SK-N-SH (cell line): ENCODE measurements at regions not wholly inside any gene's neighbourhood (a gene's known extent, or its start where the extent isn't known, plus 50 kb on each side); places are given as distances from the start of the nearest gene placed in this dataset.

Source experiments
- CTCF ChIA-PET: fragments of 300-600, 350-600 bp; formaldehyde crosslinking; extraction: SDS; loops from one replicate; lab custom pipeline; 2021; lab: Yijun Ruan, JAX
- POLR2A ChIA-PET: fragments of 350-600 bp; sonication (Branson Sonifier 250); formaldehyde crosslinking; extraction: SDS; loops from one replicate; lab custom pipeline; 2020; ENCODE audit warnings: antibody characterized with exemption, inconsistent platforms; lab: Yijun Ruan, JAX
- DNase-seq: peaks from one replicate; pipeline ENCODE4 v3.0.0; 2012
- H2AFZ ChIP-seq: fragments of 200-600 bp; sonication (generic); 2 replicates; pipeline ENCODE4 v1.8.1; 2016; ENCODE audit warnings: antibody characterized with exemption, mild to moderate bottlenecking, low read depth
- H3F3A ChIP-seq: fragments of 200-600 bp; sonication (generic); replicated peaks from 2 replicates; pipeline ENCODE3; 2016; ENCODE audit warnings: antibody characterized with exemption, mild to moderate bottlenecking; ENCODE audit not compliant: insufficient read depth
- H3K27ac ChIP-seq, 2 experiments: fragments of 200-500 bp in 1 of 2; fragments of 200-600 bp in 1 of 2; sonication (Bioruptor generic) in 1 of 2; sonication (generic), shearing (Covaris generic) in 1 of 2; 2 replicates each; pipeline versions ENCODE4 v1.5.1 to v1.6.1; 2014 to 2016; ENCODE audit warnings: low read depth in 2 of 2, inconsistent platforms in 1 of 2, low read length in 1 of 2, mild to moderate bottlenecking in 1 of 2, mixed read lengths in 1 of 2
- H3K27me3 ChIP-seq: fragments of 200-600 bp; sonication (generic), shearing (Covaris generic); 2 replicates; pipeline ENCODE4 v1.6.1; 2016; ENCODE audit warnings: mixed run types; ENCODE audit not compliant: insufficient read depth
- H3K36me3 ChIP-seq, 2 experiments: fragments of 200-500 bp in 1 of 2; fragments of 200-600 bp in 1 of 2; sonication (Bioruptor generic) in 1 of 2; sonication (generic) in 1 of 2; replicated peaks in 1 of 2; 2 replicates each; pipeline versions ENCODE3 to v1.5.1; 2014 to 2016; ENCODE audit warnings: low read length in 1 of 2, mild to moderate bottlenecking in 1 of 2; ENCODE audit not compliant: insufficient read depth in 2 of 2, control insufficient read depth in 1 of 2
- H3K4me1 ChIP-seq, 2 experiments: fragments of 200-500 bp in 1 of 2; fragments of 200-600 bp in 1 of 2; sonication (Bioruptor generic) in 1 of 2; sonication (generic), shearing (Covaris generic) in 1 of 2; 2 replicates each; pipeline versions ENCODE4 v1.5.1 to v1.6.1; 2014 to 2016; ENCODE audit warnings: low read depth in 1 of 2, low read length in 1 of 2, mixed run types in 1 of 2; ENCODE audit not compliant: insufficient read depth in 2 of 2, control insufficient read depth in 1 of 2
- H3K4me2 ChIP-seq: fragments of 200-600 bp; sonication (generic), shearing (Covaris generic); 2 replicates; pipeline ENCODE4 v1.6.1; 2017; ENCODE audit warnings: mixed run types
- H3K4me3 ChIP-seq, 2 experiments: fragments of 200-500 bp in 1 of 2; fragments of 200-600 bp in 1 of 2; sonication (Bioruptor generic) in 1 of 2; sonication (generic), shearing (Covaris generic) in 1 of 2; 2 replicates each; pipeline versions ENCODE4 v1.5.1 to v1.8.1; 2014 to 2016; ENCODE audit warnings: low read depth in 2 of 2, inconsistent platforms in 1 of 2, low read length in 1 of 2, mild to moderate bottlenecking in 1 of 2, mixed read lengths in 1 of 2, moderate library complexity in 1 of 2
- H3K79me2 ChIP-seq: fragments of 200-600 bp; sonication (generic); 2 replicates; pipeline ENCODE4 v1.8.1; 2017; ENCODE audit warnings: mild to moderate bottlenecking; ENCODE audit not compliant: insufficient read depth
- H3K9ac ChIP-seq: fragments of 200-600 bp; sonication (generic); 2 replicates; pipeline ENCODE4 v1.6.1; 2017; ENCODE audit warnings: mixed run types
- H3K9me2 ChIP-seq: fragments of 200-600 bp; sonication (generic); 2 replicates; pipeline ENCODE4 v1.6.1; 2017; ENCODE audit warnings: mixed run types
- H3K9me3 ChIP-seq: fragments of 200-600 bp; sonication (generic); 2 replicates; pipeline ENCODE4 v1.6.1; 2017; ENCODE audit warnings: mixed run types, mild to moderate bottlenecking, moderate library complexity
- H4K20me1 ChIP-seq: fragments of 200-600 bp; sonication (generic); 2 replicates; pipeline ENCODE4 v1.6.1; 2017; ENCODE audit warnings: mild to moderate bottlenecking, mixed run types; ENCODE audit not compliant: insufficient read depth
- CHD2 ChIP-seq: fragments of 150-350 bp; IDR thresholded peaks from 2 replicates; pipeline ENCODE4 v1.6.1; 2018; ENCODE audit warnings: low read length; ENCODE audit not compliant: partially characterized antibody
- CTCF ChIP-seq: fragments of 200-600 bp; sonication (generic); IDR thresholded peaks from 2 replicates; pipeline ENCODE4 v1.6.1; 2017; ENCODE audit warnings: antibody characterized with exemption, mild to moderate bottlenecking, moderate library complexity
- ELF1 ChIP-seq: IDR thresholded peaks from 2 replicates; pipeline ENCODE4 v1.4.0; 2012
- EP300 ChIP-seq, 2 experiments: IDR thresholded peaks; 2 replicates each; pipeline versions ENCODE4 v1.4.0 to v1.6.1; 2012; ENCODE audit warnings: borderline replicate concordance in 1 of 2, low read depth in 1 of 2, low read length in 1 of 2
- FOSL2 ChIP-seq: IDR thresholded peaks from 2 replicates; pipeline ENCODE4 v1.4.0; 2012; ENCODE audit warnings: low read depth, mild to moderate bottlenecking, moderate library complexity, borderline replicate concordance
- FOXM1 ChIP-seq: IDR thresholded peaks from 2 replicates; pipeline ENCODE4 v1.4.0; 2012; ENCODE audit warnings: low read depth, mild to moderate bottlenecking
- GATA2 ChIP-seq: sonication (generic); formaldehyde crosslinking; IDR thresholded peaks from 2 replicates; pipeline ENCODE4 v1.5.0; 2020; ENCODE audit warnings: mild to moderate bottlenecking, missing genetic modification reagents
- IRF3 ChIP-seq: fragments of 150-350 bp; IDR thresholded peaks from 2 replicates; pipeline ENCODE4 v1.6.1; 2016; ENCODE audit warnings: mild to moderate bottlenecking, low read depth, low read length
- JUND ChIP-seq: IDR thresholded peaks from 2 replicates; pipeline ENCODE4 v1.4.0; 2012
- MAX ChIP-seq: IDR thresholded peaks from 2 replicates; pipeline ENCODE4 v1.4.0; 2012; ENCODE audit warnings: low read depth
- MEF2A ChIP-seq: IDR thresholded peaks from 2 replicates; pipeline ENCODE4 v1.4.0; 2012; ENCODE audit warnings: low read depth, borderline replicate concordance
- MXI1 ChIP-seq: IDR thresholded peaks from 2 replicates; pipeline ENCODE4 v1.6.1; 2012; ENCODE audit warnings: mild to moderate bottlenecking, low read depth, low read length, improper control_type of control experiment
- PBX3 ChIP-seq: IDR thresholded peaks from 2 replicates; pipeline ENCODE4; 2012
- RAD21 ChIP-seq: IDR thresholded peaks from 2 replicates; pipeline ENCODE4 v1.6.1; 2012; ENCODE audit warnings: mild to moderate bottlenecking, low read length
- SIN3A ChIP-seq: IDR thresholded peaks from 2 replicates; pipeline ENCODE4 v1.6.1; 2012; ENCODE audit warnings: low read depth, mild to moderate bottlenecking, low read length, moderate library complexity, borderline replicate concordance
- SMC3 ChIP-seq: IDR thresholded peaks from 2 replicates; pipeline ENCODE4 v1.6.1; 2012; ENCODE audit warnings: low read depth, low read length, improper control_type of control experiment
- TCF12 ChIP-seq: IDR thresholded peaks from 2 replicates; pipeline ENCODE4 v1.4.0; 2012
- USF1 ChIP-seq: IDR thresholded peaks from 2 replicates; pipeline ENCODE4 v1.4.0; 2012; ENCODE audit warnings: low read depth, borderline replicate concordance
- YY1 ChIP-seq: IDR thresholded peaks from 2 replicates; pipeline ENCODE4 v1.4.0; 2012; ENCODE audit warnings: low read depth, mild to moderate bottlenecking
- WGBS: methylation state at CpG from one replicate; pipeline ENCODE4 v1.1.6; 2017; ENCODE audit warnings: low lambda C conversion rate; 5-methylcytosine and 5-hydroxymethylcytosine counted together

GRCh38 chr9:93830012-93830596 is 125.1 kb downstream of the BARX1 start:
- no peak for DNase-seq
- TF ChIP-seq EP300 (IDR thresholded peaks at IDR 0.05; ENCODE audit: borderline replicate concordance in 1 of 2, low read depth in 1 of 2, low read length in 1 of 2) (no peak), MEF2A (no peak), MAX (no peak), CHD2 (no peak), ELF1 (no peak), USF1 (no peak), TCF12 (no peak), CTCF (no peak), YY1 (no peak), SMC3 (no peak), RAD21 (no peak)
- H3K27ac ChIP-seq: no peak overlapping the region
- H3F3A ChIP-seq: no peaks in the 10 kb centered on the region
- H3K4me1 ChIP-seq: no peaks in the 10 kb centered on the region; a peak in 1 of 4 replicates
- POLR2A ChIA-PET: no interaction called here
- 62% methylated on average over 8 of the region's 8 CpGs for WGBS
- no peak overlapping the region for H3K9ac ChIP-seq
- no peak overlapping the region for H3K4me2 ChIP-seq
- no peak overlapping the region for H2AFZ ChIP-seq
- no peaks in the 10 kb centered on the region for H3K79me2 ChIP-seq
- H3K9me3 ChIP-seq: no peaks in the 10 kb centered on the region
- H3K36me3 ChIP-seq: no peaks in the 10 kb centered on the region
- no peak overlapping the region for H3K4me3 ChIP-seq
- CTCF ChIA-PET: interaction anchor here (1.2 kb wide), 1 partner anchor 184 kb away, joined by 3 read pairs; no protein-coding TSS in a partner anchor
- no peaks in the 10 kb centered on the region for H3K27me3 ChIP-seq
- no peaks in the 10 kb centered on the region for H4K20me1 ChIP-seq
- no peaks in the 10 kb centered on the region for H3K9me2 ChIP-seq

- H3K9ac ChIP-seq: no peak overlapping the region
- no peak overlapping the region for H3K27ac ChIP-seq
- H2AFZ ChIP-seq: no peak overlapping the region
- peak; percentile 2 for DNase-seq
- 49% methylated on average over 9 of the region's 15 CpGs for WGBS
- ChIA-PET POLR2A (no interaction called here), CTCF (interaction anchor here (0.8 to 1.2 kb wide), 4 partner anchors 9 to 132 kb away, joined by 3 to 5 read pairs (median 4); no protein-coding TSS in a partner anchor)
- no peaks in the 10 kb centered on the region for H3K79me2 ChIP-seq
- H3K4me2 ChIP-seq: no peak overlapping the region
- H3F3A ChIP-seq: no peaks in the 10 kb centered on the region
- H3K9me3 ChIP-seq: no peaks in the 10 kb centered on the region
- no peaks in the 10 kb centered on the region for H3K36me3 ChIP-seq
- H3K27me3 ChIP-seq: no peaks in the 10 kb centered on the region
- TF ChIP-seq JUND (no peak), PBX3 (no peak), GATA2 (CRISPR knock-in tag) (no peak), SMC3 (no peak), MXI1 (no peak), EP300 (IDR thresholded peaks at IDR 0.05; ENCODE audit: borderline replicate concordance in 1 of 2, low read depth in 1 of 2, low read length in 1 of 2) (no peak), IRF3 (no peak), SIN3A (no peak), FOXM1 (no peak), CHD2 (no peak), TCF12 (no peak), FOSL2 (no peak)
- H3K4me1 ChIP-seq: no peaks in the 10 kb centered on the region; a peak in 1 of 4 replicates
- no peak overlapping the region for H3K4me3 ChIP-seq
- no peaks in the 10 kb centered on the region for H3K9me2 ChIP-seq
- H4K20me1 ChIP-seq: no peaks in the 10 kb centered on the region
Observed at GRCh38 chr9:93829271-93830011, 125.7 kb downstream of the BARX1 start.
